ENCODE measurements at regions not wholly inside any gene's neighbourhood (a gene's known extent, or its start where the extent isn't known, plus 50 kb on each side); places are given as distances from the start of the nearest gene placed in this dataset.

- TF ChIP-seq CTCF (conservative IDR thresholded peaks at IDR 0.05 in 1 of 2, IDR thresholded peaks at IDR 0.05 in 1 of 2; ENCODE audit: low read depth in 1 of 2, low read length in 2 of 2) (no peak), EZH2 (IDR thresholded peaks at IDR 0.05; ENCODE audit: low read length, missing control alignments) (no peak)
Measured at GRCh38 chr10:25820472-25820871, 113.6 kb upstream of the MYO3A start.

Data from fibroblast of lung (primary cell).